H9 (cell line): ENCODE measurements at regions not wholly inside any gene's neighbourhood (a gene's known extent, or its start where the extent isn't known, plus 50 kb on each side); places are given as distances from the start of the nearest gene placed in this dataset.

Experiments
- DNase-seq: peaks from one replicate; pipeline ENCODE4 v3.0.0-alpha.2; 2017
- H2AFZ ChIP-seq: one replicate; pipeline ENCODE4 v1.6.1; 2013; ENCODE audit warnings: mild to moderate bottlenecking, low read length, control low read depth, moderate library complexity
- H2AK5ac ChIP-seq: 2 replicates; pipeline ENCODE4 v1.6.1; 2013; ENCODE audit warnings: low read length, control low read depth, mixed read lengths; ENCODE audit not compliant: insufficient read length
- H2BK120ac ChIP-seq: one replicate; pipeline ENCODE4 v1.6.1; 2013; ENCODE audit warnings: low read depth, mild to moderate bottlenecking, low read length, control low read depth, inconsistent platforms; ENCODE audit not compliant: poor library complexity, severe bottlenecking
- H2BK12ac ChIP-seq: 2 replicates; pipeline ENCODE4 v1.6.1; 2013; ENCODE audit warnings: low read length, control low read depth, mixed read lengths, low read depth; ENCODE audit not compliant: insufficient read length
- H2BK15ac ChIP-seq: 2 replicates; pipeline ENCODE4 v1.6.1; 2013; ENCODE audit warnings: low read depth, low read length, control low read depth
- H2BK20ac ChIP-seq: one replicate; pipeline ENCODE4 v1.6.1; 2013; ENCODE audit warnings: low read depth, mild to moderate bottlenecking, low read length, control low read depth, inconsistent platforms; ENCODE audit not compliant: poor library complexity, severe bottlenecking
- H2BK5ac ChIP-seq: 2 replicates; pipeline ENCODE4 v1.6.1; 2013; ENCODE audit warnings: low read length, control low read depth, mixed read lengths; ENCODE audit not compliant: insufficient read length
- H3K14ac ChIP-seq: 2 replicates; pipeline ENCODE4 v1.6.1; 2013; ENCODE audit warnings: low read length, control low read depth; ENCODE audit not compliant: insufficient read depth
- H3K18ac ChIP-seq: 2 replicates; pipeline ENCODE4 v1.6.1; 2013; ENCODE audit warnings: low read depth, mild to moderate bottlenecking, mixed read lengths, low read length, control low read depth; ENCODE audit not compliant: insufficient read length
- H3K23ac ChIP-seq: 2 replicates; pipeline ENCODE4 v1.6.1; 2013; ENCODE audit warnings: low read length, control low read depth, mixed read lengths, low read depth; ENCODE audit not compliant: insufficient read length
- H3K23me2 ChIP-seq: 2 replicates; pipeline ENCODE4 v1.6.1; 2013; ENCODE audit warnings: low read depth, mild to moderate bottlenecking, mixed read lengths, low read length, control low read depth; ENCODE audit not compliant: insufficient read length, poor library complexity, severe bottlenecking
- H3K27ac ChIP-seq: 2 replicates; pipeline ENCODE4 v1.5.1; 2013; ENCODE audit warnings: low read length, control low read depth, mixed read lengths, low read depth; ENCODE audit not compliant: insufficient read length
- H3K27me3 ChIP-seq: 2 replicates; pipeline ENCODE4 v1.6.1; 2013; ENCODE audit warnings: low read length, control low read depth, inconsistent platforms; ENCODE audit not compliant: insufficient read depth
- H3K4ac ChIP-seq: 2 replicates; pipeline ENCODE4 v1.6.1; 2013; ENCODE audit warnings: low read depth, mild to moderate bottlenecking, control low read depth, inconsistent platforms, low read length, moderate library complexity
- H3K4me1 ChIP-seq: 2 replicates; pipeline ENCODE4 v1.6.1; 2013; ENCODE audit warnings: low read length, control low read depth, inconsistent platforms; ENCODE audit not compliant: insufficient read depth
- H3K4me2 ChIP-seq: 2 replicates; pipeline ENCODE4 v1.6.1; 2013; ENCODE audit warnings: low read length, control low read depth, mixed read lengths; ENCODE audit not compliant: insufficient read length, insufficient read depth
- H3K56ac ChIP-seq: 2 replicates; pipeline ENCODE4 v1.6.1; 2013; ENCODE audit warnings: low read depth, mild to moderate bottlenecking, mixed read lengths, low read length, control low read depth; ENCODE audit not compliant: insufficient read length
- H3K79me1 ChIP-seq: 2 replicates; pipeline ENCODE4 v1.6.1; 2013; ENCODE audit warnings: low read depth, mild to moderate bottlenecking, moderate library complexity, low read length, control low read depth, inconsistent platforms; ENCODE audit not compliant: insufficient read depth, poor library complexity, severe bottlenecking
- H3K79me2 ChIP-seq: 2 replicates; pipeline ENCODE4 v1.6.1; 2013; ENCODE audit warnings: low read length, control low read depth, inconsistent platforms; ENCODE audit not compliant: insufficient read depth
- H3K9ac ChIP-seq: 2 replicates; pipeline ENCODE4 v1.6.1; 2013; ENCODE audit warnings: low read length, control low read depth, mixed read lengths; ENCODE audit not compliant: insufficient read length; ENCODE audit errors: extremely low read depth
- H3K9me3 ChIP-seq: one replicate; pipeline ENCODE4 v1.6.1; 2013; ENCODE audit warnings: low read depth, low read length, inconsistent platforms; ENCODE audit not compliant: control insufficient read depth
- H3T11ph ChIP-seq: one replicate; pipeline ENCODE4 v1.6.1; 2013; ENCODE audit warnings: mild to moderate bottlenecking, low read length, control low read depth, inconsistent platforms
- H4K20me1 ChIP-seq: one replicate; pipeline ENCODE4 v1.6.1; 2013; ENCODE audit not compliant: control insufficient read depth, insufficient read length, insufficient read depth
- H4K5ac ChIP-seq: 2 replicates; pipeline ENCODE4 v1.6.1; 2013; ENCODE audit warnings: low read depth, mild to moderate bottlenecking, mixed read lengths, low read length, control low read depth; ENCODE audit not compliant: insufficient read length
- H4K8ac ChIP-seq: replicated peaks from 2 replicates; pipeline ENCODE4 v1.6.1; 2013; ENCODE audit warnings: low read length, control low read depth, mixed read lengths, low read depth; ENCODE audit not compliant: insufficient read length
- H4K91ac ChIP-seq: 2 replicates; pipeline ENCODE4 v1.6.1; 2013; ENCODE audit warnings: low read depth, mild to moderate bottlenecking, moderate library complexity, mixed read lengths, low read length, control low read depth; ENCODE audit not compliant: insufficient read length
- H3K27ac Mint-ChIP-seq, 3 experiments: 2 replicates in 2 of 3; 3 replicates in 1 of 3; pipeline ENCODE4 v1.8.0; 2020 to 2021; ENCODE audit warnings: mixed read lengths in 3 of 3, mild to moderate bottlenecking in 1 of 3, moderate library complexity in 1 of 3
- H3K27me3 Mint-ChIP-seq: 2 replicates; pipeline ENCODE4 v1.8.0; 2021; ENCODE audit warnings: low read depth, mild to moderate bottlenecking, moderate library complexity, mixed read lengths
- H3K36me3 Mint-ChIP-seq, 3 experiments: 2 replicates in 2 of 3; 3 replicates in 1 of 3; pipeline ENCODE4 v1.8.0; 2020 to 2021; ENCODE audit warnings: low read depth in 3 of 3, mixed read lengths in 3 of 3; ENCODE audit not compliant: insufficient read depth in 1 of 3
- H3K4me1 Mint-ChIP-seq, 2 experiments: 2 replicates each; pipeline ENCODE4 v1.8.0; 2020; ENCODE audit warnings: mixed read lengths in 2 of 2
- H3K4me3 Mint-ChIP-seq, 2 experiments: 2 replicates in 1 of 2; 3 replicates in 1 of 2; pipeline ENCODE4 v1.8.0; 2020 to 2021; ENCODE audit warnings: mild to moderate bottlenecking in 2 of 2, mixed read lengths in 2 of 2, moderate library complexity in 1 of 2
- H3K9me3 Mint-ChIP-seq, 2 experiments: 2 replicates in 1 of 2; 3 replicates in 1 of 2; pipeline ENCODE4 v1.8.0; 2020; ENCODE audit warnings: mild to moderate bottlenecking in 2 of 2, mixed read lengths in 2 of 2, moderate library complexity in 1 of 2
- CTCF ChIP-seq: fragments of 200-600 bp; sonication (generic); conservative IDR thresholded peaks from 3 replicates; pipeline ENCODE4 v1.8.0; 2021; ENCODE audit warnings: antibody characterized with exemption, mild to moderate bottlenecking

GRCh38 chr4:12053556-12053955, 624.9 kb upstream of the HS3ST1 start:
- no peak for DNase-seq

More at GRCh38 chr4:12053556-12053955, 624.9 kb upstream of the HS3ST1 start:
- H4K5ac ChIP-seq = no peak overlapping the region
- no peak overlapping the region for H2BK15ac ChIP-seq
- Mint-ChIP-seq H3K4me3 (no peak overlapping the region), H3K36me3 (peaks cover 6 to 20% (median 15%) of the 10 kb centered on the region in 3 experiments; a peak in 6 of 7 replicates), H3K27ac (no peak overlapping the region), H3K9me3 (peaks cover 7% of the 10 kb centered on the region in 2 experiments), H3K4me1 (peaks cover 37 to 54% of the 10 kb centered on the region in 2 experiments), H3K27me3 (no peaks in the 10 kb centered on the region)
- H2AFZ ChIP-seq = no peak overlapping the region
- no peak overlapping the region for H3K9ac ChIP-seq
- no peak overlapping the region for H3K18ac ChIP-seq
- H3T11ph ChIP-seq = no peak overlapping the region
- H2BK20ac ChIP-seq = no peak overlapping the region
- H3K4ac ChIP-seq = no peak overlapping the region
- H3K79me1 ChIP-seq = no peaks in the 10 kb centered on the region
- no peak overlapping the region for H3K27ac ChIP-seq
- H2BK120ac ChIP-seq = no peak overlapping the region
- H3K14ac ChIP-seq = no peak overlapping the region
- H4K20me1 ChIP-seq = no peaks in the 10 kb centered on the region
- no peaks in the 10 kb centered on the region for H3K23me2 ChIP-seq
- no peak overlapping the region for H2BK12ac ChIP-seq
- H3K27me3 ChIP-seq = no peaks in the 10 kb centered on the region
- H3K79me2 ChIP-seq = no peaks in the 10 kb centered on the region
- peaks cover 10% of the 10 kb centered on the region; the same call in 1 of the 2 replicates for H3K4me1 ChIP-seq
- TF ChIP-seq CTCF = no peak
- H4K8ac ChIP-seq = no peak overlapping the region
- no peak overlapping the region for H4K91ac ChIP-seq
- H2AK5ac ChIP-seq = no peak overlapping the region
- no peak overlapping the region for H3K56ac ChIP-seq
- H2BK5ac ChIP-seq = no peak overlapping the region
- no peak overlapping the region for H3K4me2 ChIP-seq
- H3K23ac ChIP-seq = no peak overlapping the region
- H3K9me3 ChIP-seq = no peaks in the 10 kb centered on the region
